Activated T-helper 1 cell treated with anti-CD3 and anti-CD28 coated beads, Interleukin-12 subunit alpha, Interleukin-12 subunit beta, Interleukin-2, Interleukin-4 antibody, amounts not matched to agents 30 ng/mL and 10 ng/mL and 1 ng/mL, durations not matched to agents 14 hours and 24 hours and 36 hours (primary cell): ENCODE measurements at regions not wholly inside any gene's neighbourhood (a gene's known extent, or its start where the extent isn't known, plus 50 kb on each side); places are given as distances from the start of the nearest gene placed in this dataset.

Experiments
- DNase-seq: peaks from one replicate; pipeline ENCODE4 v3.0.0; 2021; ENCODE audit warnings: low spot score
- H3K27ac Mint-ChIP-seq: one replicate; pipeline ENCODE4 v1.8.0; 2021; ENCODE audit warnings: mild to moderate bottlenecking, mixed read lengths
- H3K27me3 Mint-ChIP-seq: one replicate; pipeline ENCODE4 v1.8.0; 2022; ENCODE audit warnings: mild to moderate bottlenecking, moderate library complexity, mixed read lengths; ENCODE audit not compliant: insufficient read depth
- H3K36me3 Mint-ChIP-seq: one replicate; pipeline ENCODE4 v1.8.0; 2021; ENCODE audit warnings: low read depth, mixed read lengths
- H3K4me1 Mint-ChIP-seq: one replicate; pipeline ENCODE4 v1.8.0; 2021; ENCODE audit warnings: low read depth, mixed read lengths
- H3K4me3 Mint-ChIP-seq: one replicate; pipeline ENCODE4 v1.8.0; 2021; ENCODE audit warnings: mild to moderate bottlenecking, moderate library complexity, mixed read lengths
- H3K9me3 Mint-ChIP-seq: one replicate; pipeline ENCODE4 v1.8.0; 2021; ENCODE audit warnings: mixed read lengths
- intact Hi-C: fragments of 100-400 bp; cut with micrococcal nuclease; formaldehyde crosslinking; loops from one replicate; pipeline ENCODE4 v1.15.1; 2024

DNA sequence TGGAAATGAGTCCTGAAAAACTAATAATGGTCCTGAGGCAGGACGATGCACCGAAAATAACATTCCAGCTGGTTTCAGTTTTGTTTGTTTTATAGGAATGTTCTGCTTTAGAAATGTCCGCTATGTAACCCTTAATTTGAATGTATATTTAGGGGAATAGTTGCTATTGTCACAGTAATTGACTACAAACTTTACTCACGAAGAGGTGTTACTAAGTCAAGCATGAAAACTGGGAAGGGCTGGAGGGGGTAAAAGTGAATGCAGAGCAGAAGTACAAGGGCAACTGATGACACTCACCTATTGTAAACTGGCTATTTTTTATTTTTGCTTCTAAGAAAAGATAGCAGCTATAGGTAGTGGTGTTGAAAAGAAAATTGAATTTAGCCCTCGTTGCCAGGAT lies 230.7 kb upstream of the SYT10 start:
- no peaks in the 10 kb centered on the region for H3K9me3 Mint-ChIP-seq
- H3K27me3 Mint-ChIP-seq: no peaks in the 10 kb centered on the region
- intact Hi-C loops: no loop called here
- no peaks in the 10 kb centered on the region for H3K36me3 Mint-ChIP-seq
- no peak overlapping the region for H3K4me3 Mint-ChIP-seq
- no peaks in the 10 kb centered on the region for H3K4me1 Mint-ChIP-seq
- no peak for DNase-seq
- no peak overlapping the region for H3K27ac Mint-ChIP-seq

DNA sequence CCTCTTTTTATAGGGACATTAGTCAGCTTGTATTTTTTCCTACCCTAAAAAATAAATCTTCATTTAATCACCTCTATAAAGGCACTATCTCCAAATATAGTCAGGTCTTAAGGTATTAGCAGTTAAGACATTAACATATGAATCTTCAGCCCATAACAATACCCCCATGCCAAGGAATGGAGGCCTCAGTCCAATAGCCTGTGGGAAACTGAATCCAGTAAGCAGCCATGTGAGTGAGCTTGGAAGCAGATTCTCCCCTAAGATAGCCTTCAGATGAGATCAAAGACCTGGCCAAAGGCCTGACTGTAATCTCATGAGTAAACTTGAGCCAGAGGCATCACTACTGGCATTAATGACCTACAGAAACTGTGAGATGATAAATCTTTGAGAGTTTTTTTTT lies 232.1 kb upstream of the SYT10 start:
- no peak for DNase-seq
- Mint-ChIP-seq H3K9me3 (no peaks in the 10 kb centered on the region), H3K27me3 (no peaks in the 10 kb centered on the region), H3K4me1 (no peaks in the 10 kb centered on the region), H3K36me3 (no peaks in the 10 kb centered on the region), H3K27ac (no peak overlapping the region), H3K4me3 (no peak overlapping the region)
- intact Hi-C loops: no loop called here

DNA sequence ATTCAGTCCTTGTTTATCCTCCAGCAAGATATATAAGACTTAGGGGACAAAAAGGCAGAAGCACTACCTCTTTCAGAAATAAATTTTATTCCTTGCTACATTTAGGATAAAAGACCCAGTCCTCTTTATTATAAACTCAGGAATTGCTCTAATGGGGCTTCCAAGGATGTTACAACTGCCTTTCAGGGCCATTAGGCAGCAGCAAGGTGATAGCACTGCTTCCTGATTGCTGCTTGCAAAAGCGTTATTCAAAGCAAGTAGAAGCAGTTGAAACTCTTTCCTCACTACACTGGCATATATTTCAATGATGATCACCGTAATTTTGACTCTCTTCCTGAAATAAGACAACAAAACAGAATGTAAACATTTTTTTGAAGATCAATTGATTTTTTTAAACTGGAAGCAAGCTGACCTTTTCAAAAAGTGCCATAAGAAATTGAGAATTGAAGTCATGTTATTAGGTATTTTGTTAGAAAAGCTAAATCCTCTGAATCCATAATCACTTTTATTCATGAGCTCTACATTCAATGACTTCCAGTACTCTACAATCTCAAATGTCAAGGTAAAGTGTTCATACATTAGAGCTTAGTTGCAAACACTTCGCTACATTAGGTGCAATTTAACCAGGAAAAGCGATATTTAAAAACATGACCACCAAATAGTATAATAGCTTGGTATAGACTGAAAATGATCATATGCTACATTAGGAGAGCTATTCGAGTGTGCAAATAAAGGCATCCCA lies 233.4 kb upstream of the SYT10 start:
- Mint-ChIP-seq H3K4me3 (no peak overlapping the region), H3K4me1 (no peaks in the 10 kb centered on the region), H3K27ac (no peak overlapping the region), H3K9me3 (no peaks in the 10 kb centered on the region), H3K27me3 (no peaks in the 10 kb centered on the region), H3K36me3 (no peaks in the 10 kb centered on the region)
- no peak for DNase-seq
- intact Hi-C loops: no loop called here

DNA sequence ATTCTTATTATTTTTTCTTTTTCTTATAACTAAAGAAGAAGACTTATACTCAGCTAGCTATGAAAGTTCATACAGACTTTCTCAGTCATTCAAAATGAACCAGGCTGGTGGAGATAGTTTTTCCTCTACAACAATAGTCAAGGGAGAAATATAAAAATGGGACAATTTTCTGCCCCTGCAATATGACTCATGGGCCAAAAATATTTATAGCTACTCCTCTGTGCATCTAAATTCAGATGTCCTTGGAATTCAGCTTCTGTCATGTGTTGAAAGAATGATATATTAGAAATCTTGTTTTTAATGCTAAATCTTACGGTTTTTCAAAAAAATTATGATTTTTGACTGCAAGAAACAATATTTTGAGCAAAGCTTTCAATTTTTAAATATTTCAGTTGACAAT lies 237.2 kb upstream of the SYT10 start:
- Mint-ChIP-seq H3K27me3 (no peaks in the 10 kb centered on the region), H3K9me3 (no peaks in the 10 kb centered on the region), H3K27ac (no peak overlapping the region), H3K4me1 (no peaks in the 10 kb centered on the region), H3K4me3 (no peak overlapping the region), H3K36me3 (no peaks in the 10 kb centered on the region)
- no peak for DNase-seq
- intact Hi-C loops: no loop called here

DNA sequence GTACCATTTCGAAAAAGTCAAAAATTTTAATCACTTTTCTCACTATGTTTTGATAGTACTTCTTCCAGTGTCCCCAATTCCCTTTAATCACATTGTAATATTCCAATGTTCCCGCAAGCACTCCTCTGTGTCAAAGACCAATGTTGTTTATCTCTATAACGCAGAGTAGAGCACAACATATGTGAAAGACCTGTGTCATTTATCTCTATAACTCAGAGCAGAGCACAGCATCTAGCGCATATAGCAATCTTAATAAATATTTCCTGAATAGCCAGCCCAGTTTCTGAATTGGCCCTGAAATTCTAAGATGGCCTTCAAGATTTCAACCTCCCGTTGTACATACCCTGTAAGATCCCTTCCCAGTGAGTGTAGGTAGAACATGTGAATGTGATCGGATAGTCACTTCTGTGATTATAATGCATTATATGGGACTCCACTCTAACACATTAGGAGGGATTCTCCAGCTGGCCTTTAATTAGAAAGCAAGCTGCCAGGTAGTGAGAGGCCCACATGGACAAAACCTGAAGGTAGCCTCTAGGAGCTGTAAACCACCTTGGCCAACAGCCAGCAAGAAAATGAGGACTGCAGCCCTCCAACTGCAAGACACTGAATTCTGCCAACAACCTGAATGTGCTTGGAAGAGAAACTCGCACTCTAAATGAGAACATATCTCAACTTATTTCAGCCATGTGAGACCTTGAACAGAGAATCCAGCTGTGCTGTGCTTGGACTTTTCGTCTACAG lies 238.8 kb upstream of the SYT10 start:
- H3K4me1 Mint-ChIP-seq: no peaks in the 10 kb centered on the region
- DNase-seq: no peak
- no peaks in the 10 kb centered on the region for H3K36me3 Mint-ChIP-seq
- H3K4me3 Mint-ChIP-seq: no peak overlapping the region
- no peaks in the 10 kb centered on the region for H3K27me3 Mint-ChIP-seq
- intact Hi-C loops: no loop called here
- H3K9me3 Mint-ChIP-seq: no peaks in the 10 kb centered on the region
- H3K27ac Mint-ChIP-seq: no peak overlapping the region

DNA sequence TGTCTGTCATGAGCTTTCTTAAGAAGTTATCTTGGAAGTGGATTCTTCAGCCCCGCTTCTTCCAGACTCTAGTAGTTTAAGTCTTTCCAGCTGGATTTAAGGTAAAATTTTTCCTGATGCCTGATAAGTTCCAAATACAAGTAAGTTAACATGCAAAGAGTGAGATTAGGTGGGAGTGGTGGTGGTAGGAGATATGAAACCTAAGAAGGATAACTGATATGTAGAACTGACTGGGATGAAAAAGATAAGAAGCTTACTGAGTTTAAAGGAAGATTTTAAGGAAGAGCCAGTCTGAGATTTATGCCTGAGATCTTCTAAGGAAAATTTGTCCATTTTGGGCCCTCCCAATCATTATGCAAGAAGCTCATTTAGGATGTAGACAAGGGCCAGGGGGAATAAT lies 250.9 kb upstream of the SYT10 start:
- H3K4me1 Mint-ChIP-seq: no peaks in the 10 kb centered on the region
- intact Hi-C loops: no loop called here
- DNase-seq: no peak
- H3K4me3 Mint-ChIP-seq: no peak overlapping the region
- no peaks in the 10 kb centered on the region for H3K36me3 Mint-ChIP-seq
- H3K9me3 Mint-ChIP-seq: peaks cover 3% of the 10 kb centered on the region
- H3K27ac Mint-ChIP-seq: no peak overlapping the region
- no peaks in the 10 kb centered on the region for H3K27me3 Mint-ChIP-seq

DNA sequence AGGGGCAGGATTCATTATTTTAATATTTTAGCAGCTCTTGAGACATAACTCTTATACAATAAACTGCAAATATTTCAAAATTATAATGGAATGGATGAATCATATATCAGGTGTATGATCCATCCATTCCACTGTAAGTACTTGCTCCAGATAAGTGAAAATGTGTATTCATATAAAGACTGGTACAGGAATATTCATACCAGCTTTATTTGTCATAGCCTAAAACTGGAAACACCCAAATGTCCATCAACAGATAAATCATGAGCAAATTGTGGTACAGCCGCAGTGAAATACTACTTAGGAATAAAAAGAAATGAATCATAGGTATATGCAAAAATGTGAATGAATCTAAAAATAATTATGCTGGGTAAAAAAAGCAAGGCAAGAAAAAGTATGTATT lies 263.6 kb upstream of the SYT10 start:
- intact Hi-C loops: no loop called here
- no peak for DNase-seq
- Mint-ChIP-seq H3K4me3 (no peak overlapping the region), H3K9me3 (no peaks in the 10 kb centered on the region), H3K4me1 (no peaks in the 10 kb centered on the region), H3K36me3 (no peaks in the 10 kb centered on the region), H3K27ac (no peak overlapping the region), H3K27me3 (no peaks in the 10 kb centered on the region)

DNA sequence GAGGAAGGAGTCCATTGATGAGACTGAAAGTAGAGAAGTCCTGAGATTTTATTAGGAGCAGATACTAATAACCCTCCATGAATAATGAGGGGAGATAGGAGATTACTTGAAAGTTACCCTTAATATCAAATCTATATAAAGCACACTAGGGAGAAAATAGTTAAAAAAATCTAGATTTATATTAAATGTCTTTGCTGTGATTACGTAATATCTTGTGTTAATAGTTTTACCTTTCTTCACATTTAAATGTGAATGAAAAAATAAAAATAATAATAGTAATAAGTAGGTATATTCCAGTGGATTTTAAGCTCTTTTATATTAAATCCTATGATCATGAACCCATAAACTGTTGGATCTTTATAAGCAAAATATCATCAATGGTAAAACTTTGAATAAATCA lies 267.3 kb upstream of the SYT10 start:
- no peak for DNase-seq
- H3K27ac Mint-ChIP-seq: no peak overlapping the region
- intact Hi-C loops: no loop called here
- no peaks in the 10 kb centered on the region for H3K36me3 Mint-ChIP-seq
- H3K9me3 Mint-ChIP-seq: no peaks in the 10 kb centered on the region
- H3K4me3 Mint-ChIP-seq: no peak overlapping the region
- H3K4me1 Mint-ChIP-seq: no peaks in the 10 kb centered on the region
- no peaks in the 10 kb centered on the region for H3K27me3 Mint-ChIP-seq

DNA sequence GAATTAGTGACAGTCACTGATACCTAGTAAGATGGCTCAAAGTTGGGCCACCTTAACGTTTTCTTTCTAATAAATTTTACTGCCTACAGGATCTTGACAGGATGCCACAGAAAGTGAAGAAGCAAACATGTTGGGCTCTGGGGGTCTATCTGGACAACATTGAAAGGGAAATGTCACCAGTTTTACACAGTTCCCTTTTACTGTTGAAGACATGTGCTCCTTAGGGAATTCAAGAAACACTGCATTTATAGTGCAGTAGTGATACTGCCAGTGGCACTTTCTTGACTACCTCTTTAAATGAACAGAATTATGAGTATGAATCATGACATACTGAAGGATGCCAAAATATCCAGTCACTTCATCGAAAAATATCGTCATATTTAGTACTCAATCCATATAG lies 269.3 kb upstream of the SYT10 start:
- Mint-ChIP-seq H3K36me3 (no peaks in the 10 kb centered on the region), H3K9me3 (no peaks in the 10 kb centered on the region), H3K4me1 (no peaks in the 10 kb centered on the region), H3K4me3 (no peak overlapping the region), H3K27me3 (no peaks in the 10 kb centered on the region), H3K27ac (no peak overlapping the region)
- intact Hi-C loops: no loop called here
- no peak for DNase-seq

DNA sequence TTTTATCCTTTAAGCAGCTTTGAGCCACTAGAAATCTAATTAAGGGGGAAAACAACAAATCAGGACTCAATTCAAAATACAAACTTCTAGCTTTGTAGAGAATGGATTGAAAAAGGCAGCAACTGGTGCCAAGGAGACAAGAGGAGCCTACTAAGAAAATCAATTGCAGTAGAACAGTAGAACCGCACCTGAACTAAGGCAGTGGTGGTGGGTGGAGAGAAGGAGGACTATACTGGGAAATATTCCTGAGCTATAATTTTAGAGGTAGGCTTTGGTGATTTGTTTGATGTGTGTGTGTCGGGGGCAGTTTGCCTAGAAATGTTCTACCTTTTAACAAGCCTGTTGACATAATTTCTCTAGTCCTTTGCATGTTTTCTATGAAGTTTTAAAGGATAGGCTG lies 270.9 kb upstream of the SYT10 start:
- DNase-seq: no peak
- Mint-ChIP-seq H3K27ac (no peak overlapping the region), H3K4me3 (no peak overlapping the region), H3K9me3 (no peaks in the 10 kb centered on the region), H3K36me3 (no peaks in the 10 kb centered on the region), H3K27me3 (no peaks in the 10 kb centered on the region), H3K4me1 (no peaks in the 10 kb centered on the region)
- intact Hi-C loops: no loop called here

DNA sequence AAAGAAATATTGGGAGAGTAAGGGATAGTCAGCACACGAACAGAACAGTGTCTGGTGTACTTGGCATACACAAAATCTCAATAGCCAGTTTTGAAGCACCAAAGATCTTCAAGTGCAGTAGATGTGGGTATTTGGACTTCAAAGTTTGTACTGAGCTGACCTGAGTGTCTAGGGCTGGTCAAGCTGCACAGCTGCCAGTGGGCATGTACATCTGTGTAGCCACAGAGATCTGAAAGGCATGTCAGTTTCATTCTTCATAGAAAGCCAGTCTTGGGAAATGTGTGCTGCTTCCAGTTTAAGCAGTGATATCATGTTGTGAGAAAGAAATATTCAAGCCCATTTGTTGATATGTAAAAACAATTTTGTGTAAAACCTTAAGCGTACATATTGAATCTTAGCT lies 279.0 kb upstream of the SYT10 start:
- Mint-ChIP-seq H3K27ac (no peak overlapping the region), H3K4me3 (no peak overlapping the region), H3K9me3 (peaks cover 4% of the 10 kb centered on the region), H3K27me3 (no peaks in the 10 kb centered on the region), H3K36me3 (no peaks in the 10 kb centered on the region), H3K4me1 (no peaks in the 10 kb centered on the region)
- DNase-seq: no peak
- intact Hi-C loops: no loop called here

DNA sequence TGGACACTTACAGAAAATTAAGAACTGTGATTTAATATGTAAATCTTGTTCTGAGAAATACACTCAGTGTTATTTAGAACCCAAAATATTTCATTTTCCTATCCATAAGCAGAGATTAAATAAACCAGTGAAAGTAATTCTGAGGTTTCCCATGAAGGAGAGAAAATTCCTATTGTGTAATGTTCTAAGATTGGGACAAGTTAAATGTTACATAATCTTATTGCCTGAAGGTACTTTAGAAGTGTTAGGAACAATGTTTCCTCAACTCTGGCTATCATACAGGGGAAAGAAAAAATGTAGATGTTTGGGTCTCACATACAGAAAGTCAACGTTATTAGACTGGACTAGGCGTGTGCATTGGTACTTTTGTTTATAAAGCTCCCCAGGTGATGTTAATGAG lies 281.9 kb upstream of the SYT10 start:
- H3K9me3 Mint-ChIP-seq: peaks cover 4% of the 10 kb centered on the region
- no peak overlapping the region for H3K27ac Mint-ChIP-seq
- no peak for DNase-seq
- no peak overlapping the region for H3K4me3 Mint-ChIP-seq
- no peaks in the 10 kb centered on the region for H3K27me3 Mint-ChIP-seq
- no peaks in the 10 kb centered on the region for H3K4me1 Mint-ChIP-seq
- intact Hi-C loops: no loop called here
- no peaks in the 10 kb centered on the region for H3K36me3 Mint-ChIP-seq

DNA sequence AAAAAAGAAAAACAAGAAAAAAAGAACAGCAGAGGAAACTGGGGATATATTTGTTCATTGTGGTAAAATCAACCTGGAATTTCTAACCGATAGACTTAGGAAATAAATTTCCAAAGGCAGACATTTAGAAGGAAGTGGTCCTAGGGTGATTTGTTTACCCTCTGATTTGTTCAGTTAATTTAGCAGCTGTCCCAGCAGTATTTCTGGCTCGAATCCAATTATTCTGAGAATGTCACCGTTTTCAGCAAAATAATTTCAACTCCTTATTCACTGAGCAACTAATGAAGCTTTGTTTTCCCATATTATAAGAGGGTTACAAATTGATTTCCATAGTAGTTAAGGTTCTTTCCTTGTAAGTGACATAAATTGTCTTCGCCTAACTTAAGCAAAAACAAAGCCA lies 285.2 kb upstream of the SYT10 start:
- DNase-seq: no peak
- H3K4me3 Mint-ChIP-seq: no peak overlapping the region
- H3K27ac Mint-ChIP-seq: no peak overlapping the region
- no peaks in the 10 kb centered on the region for H3K4me1 Mint-ChIP-seq
- no peaks in the 10 kb centered on the region for H3K27me3 Mint-ChIP-seq
- H3K36me3 Mint-ChIP-seq: no peaks in the 10 kb centered on the region
- intact Hi-C loops: no loop called here
- peaks cover 12% of the 10 kb centered on the region for H3K9me3 Mint-ChIP-seq

DNA sequence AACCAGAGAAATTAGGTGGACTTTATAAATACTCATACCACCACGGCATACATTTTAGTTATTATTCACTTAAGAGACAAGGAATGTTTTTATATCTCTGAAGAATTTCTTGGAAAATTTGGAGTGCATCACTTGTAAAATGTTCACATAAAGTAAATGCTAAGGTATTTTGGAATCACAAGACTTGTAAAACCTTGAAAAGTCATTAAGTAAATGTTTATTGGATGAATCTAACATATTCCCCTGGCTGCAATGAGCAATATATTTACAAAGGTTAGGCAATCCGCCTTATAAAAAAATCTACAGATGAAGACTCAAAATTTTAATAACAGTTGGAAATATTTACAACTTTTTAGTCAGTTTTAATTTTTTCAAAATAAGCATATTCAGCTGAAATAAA lies 287.4 kb upstream of the ALG10 start:
- no peak for DNase-seq
- H3K27me3 Mint-ChIP-seq: no peaks in the 10 kb centered on the region
- H3K9me3 Mint-ChIP-seq: peaks cover 16% of the 10 kb centered on the region
- no peak overlapping the region for H3K27ac Mint-ChIP-seq
- H3K4me3 Mint-ChIP-seq: no peak overlapping the region
- H3K36me3 Mint-ChIP-seq: no peaks in the 10 kb centered on the region
- no peaks in the 10 kb centered on the region for H3K4me1 Mint-ChIP-seq
- intact Hi-C loops: no loop called here
